Breast epithelium (tissue), 4 donors: ENCODE measurements at regions not wholly inside any gene's neighbourhood (a gene's known extent, or its start where the extent isn't known, plus 50 kb on each side); places are given as distances from the start of the nearest gene placed in this dataset.

Experiments
- DNase-seq, 2 donors: peaks; one replicate each; pipeline ENCODE4 v3.0.0-alpha.2; 2019; ENCODE audit warnings: low spot score in 2 of 2
- H3K27ac ChIP-seq, 2 donors: fragments of 200-600 bp; sonication (generic) in 1 of 2; one replicate each; pipeline ENCODE4 v1.5.1; 2016 to 2019; ENCODE audit warnings: mild to moderate bottlenecking in 1 of 2
- H3K27me3 ChIP-seq, 2 donors: fragments of 200-600 bp; sonication (generic) in 1 of 2; one replicate each; pipeline versions ENCODE4 v1.5.1 to v1.6.0; 2017 to 2019; ENCODE audit warnings: control low read depth in 1 of 2, mild to moderate bottlenecking in 1 of 2
- H3K36me3 ChIP-seq: fragments of 200-600 bp; one replicate; pipeline ENCODE4 v1.5.1; 2019
- H3K4me1 ChIP-seq, 2 donors: fragments of 200-600 bp; sonication (generic); one replicate each; pipeline ENCODE4 v1.5.1; 2016 to 2019; ENCODE audit warnings: control low read depth in 1 of 2
- H3K4me3 ChIP-seq, 3 donors: fragments of 200-600 bp; sonication (generic); 1 replicate in 2 of 3; 2 replicates in 1 of 3; pipeline ENCODE4 v1.5.1; 2016 to 2019; ENCODE audit warnings: mild to moderate bottlenecking in 3 of 3, moderate library complexity in 2 of 3
- H3K9me3 ChIP-seq, 2 donors: fragments of 200-600 bp; sonication (generic) in 1 of 2; one replicate each; pipeline ENCODE4 v1.5.1; 2016 to 2019; ENCODE audit warnings: control low read depth in 1 of 2
- POLR2A ChIP-seq: fragments of 450-650 bp; IDR thresholded peaks from one replicate; pipeline ENCODE4 v1.6.1; 2016; ENCODE audit warnings: antibody characterized with exemption, mild to moderate bottlenecking, moderate library complexity
- POLR2AphosphoS5 ChIP-seq, 3 donors: sonication (generic); formaldehyde crosslinking; IDR thresholded peaks; one replicate each; pipeline ENCODE4 v1.6.1; 2017; ENCODE audit warnings: antibody characterized with exemption in 3 of 3
- intact Hi-C: fragments of 100-400 bp; cut with DNase I; formaldehyde crosslinking; loops from one replicate; pipeline ENCODE4 v1.15.1; 2023; ENCODE audit warnings: low total_unique reads
- TF ChIP-seq, protein P1 (sequence below), 3 donors: fragments of 450-650 bp; IDR thresholded peaks; one replicate each; pipeline ENCODE4 v1.5.1; 2016 to 2017; ENCODE audit warnings: antibody characterized with exemption in 3 of 3, mild to moderate bottlenecking in 3 of 3, moderate library complexity in 3 of 3

GRCh38 chr4:184921456-184921855 is 95.7 kb upstream of the ACSL1 start:
- intact Hi-C loops, result no loop called here
- no peak for DNase-seq
- Histone ChIP-seq H3K27ac (no peak overlapping the region), H3K4me1 (no peaks in the 10 kb centered on the region), H3K9me3 (no peaks in the 10 kb centered on the region), H3K4me3 (no peak overlapping the region), H3K27me3 (no peaks in the 10 kb centered on the region), H3K36me3 (no peaks in the 10 kb centered on the region)
- TF ChIP-seq POLR2A, result no peak
- no peak for TF ChIP-seq POLR2AphosphoS5 (IDR thresholded peaks at IDR 0.05)
- TF ChIP-seq, protein P1, sequence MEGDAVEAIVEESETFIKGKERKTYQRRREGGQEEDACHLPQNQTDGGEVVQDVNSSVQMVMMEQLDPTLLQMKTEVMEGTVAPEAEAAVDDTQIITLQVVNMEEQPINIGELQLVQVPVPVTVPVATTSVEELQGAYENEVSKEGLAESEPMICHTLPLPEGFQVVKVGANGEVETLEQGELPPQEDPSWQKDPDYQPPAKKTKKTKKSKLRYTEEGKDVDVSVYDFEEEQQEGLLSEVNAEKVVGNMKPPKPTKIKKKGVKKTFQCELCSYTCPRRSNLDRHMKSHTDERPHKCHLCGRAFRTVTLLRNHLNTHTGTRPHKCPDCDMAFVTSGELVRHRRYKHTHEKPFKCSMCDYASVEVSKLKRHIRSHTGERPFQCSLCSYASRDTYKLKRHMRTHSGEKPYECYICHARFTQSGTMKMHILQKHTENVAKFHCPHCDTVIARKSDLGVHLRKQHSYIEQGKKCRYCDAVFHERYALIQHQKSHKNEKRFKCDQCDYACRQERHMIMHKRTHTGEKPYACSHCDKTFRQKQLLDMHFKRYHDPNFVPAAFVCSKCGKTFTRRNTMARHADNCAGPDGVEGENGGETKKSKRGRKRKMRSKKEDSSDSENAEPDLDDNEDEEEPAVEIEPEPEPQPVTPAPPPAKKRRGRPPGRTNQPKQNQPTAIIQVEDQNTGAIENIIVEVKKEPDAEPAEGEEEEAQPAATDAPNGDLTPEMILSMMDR (IDR thresholded peaks at IDR 0.05), result no peak

DNA sequence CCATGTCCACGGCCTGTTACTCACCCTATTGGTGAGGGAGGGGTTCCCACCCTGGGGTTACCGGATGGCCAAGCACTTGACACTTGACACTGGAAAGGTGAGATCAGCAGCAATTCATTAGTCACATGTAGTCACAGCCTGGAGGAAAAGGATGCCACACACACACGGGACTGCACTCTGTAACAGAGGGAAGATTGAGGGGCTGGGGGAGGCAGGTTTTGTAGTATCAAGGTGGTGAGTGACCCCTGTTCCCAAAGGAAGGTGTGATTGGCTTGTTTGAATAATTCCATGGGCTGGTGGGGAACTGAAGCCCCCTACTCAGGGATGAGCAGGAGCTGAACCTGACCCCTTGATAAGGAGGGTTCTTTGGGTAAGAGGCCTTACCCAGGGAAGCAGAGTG is 96.0 kb upstream of the HELT start:
- TF ChIP-seq, protein P1 (IDR thresholded peaks at IDR 0.05), result no peak
- TF ChIP-seq POLR2AphosphoS5 (IDR thresholded peaks at IDR 0.05) (no peak), POLR2A (no peak)
- Histone ChIP-seq H3K27me3 (no peaks in the 10 kb centered on the region), H3K4me1 (no peaks in the 10 kb centered on the region), H3K36me3 (no peaks in the 10 kb centered on the region), H3K27ac (no peak overlapping the region), H3K9me3 (no peaks in the 10 kb centered on the region), H3K4me3 (no peak overlapping the region)
- DNase-seq, result no peak
- intact Hi-C loops, result no loop called here

DNA sequence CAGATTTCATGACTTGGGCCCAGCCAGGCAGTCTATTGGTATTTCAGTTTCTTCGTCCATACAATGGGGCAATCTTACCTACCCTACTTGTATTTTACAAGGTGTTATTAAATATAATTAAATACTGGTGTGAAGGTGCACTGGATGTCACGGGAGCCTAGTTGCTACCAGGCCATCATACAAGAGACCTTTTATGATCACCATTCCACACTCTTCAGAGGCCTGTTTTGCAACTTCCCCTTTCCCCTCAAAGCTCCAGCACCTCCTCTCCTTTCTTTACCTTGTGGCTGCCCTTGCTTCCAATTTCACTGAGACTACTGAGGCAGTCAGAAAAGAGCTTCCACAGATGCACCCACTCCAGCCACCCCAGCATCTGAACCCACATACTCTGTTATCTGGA is 93.8 kb upstream of the HELT start:
- intact Hi-C loops, result no loop called here
- no peaks in the 10 kb centered on the region for H3K36me3 ChIP-seq
- no peak overlapping the region for H3K4me3 ChIP-seq
- H3K27ac ChIP-seq, result no peak overlapping the region
- H3K9me3 ChIP-seq, result peaks cover 0 to 3% of the 10 kb centered on the region in 2 donors
- no peaks in the 10 kb centered on the region for H3K27me3 ChIP-seq
- H3K4me1 ChIP-seq, result no peaks in the 10 kb centered on the region
- DNase-seq, result no peak
- TF ChIP-seq, protein P1 (IDR thresholded peaks at IDR 0.05), result no peak
- TF ChIP-seq POLR2A (no peak), POLR2AphosphoS5 (IDR thresholded peaks at IDR 0.05) (no peak)

DNA sequence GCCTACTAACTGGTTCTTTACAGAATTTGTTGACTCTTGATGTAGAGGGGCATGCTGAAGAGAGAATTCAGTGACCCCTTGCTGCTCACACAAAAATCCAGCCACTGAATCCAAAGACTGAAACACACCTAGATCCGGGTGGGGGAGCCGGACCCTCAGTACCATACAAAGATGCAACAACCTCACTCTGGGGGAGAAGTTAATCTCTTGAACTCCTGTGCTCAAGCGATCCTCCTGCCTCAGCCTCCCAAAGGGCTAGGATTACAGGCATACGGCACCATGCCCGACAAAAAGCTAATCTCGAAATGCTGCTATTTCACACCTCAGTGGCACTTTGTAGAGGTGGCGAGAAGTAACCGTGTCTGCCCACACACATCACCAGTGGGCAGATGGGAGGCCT is 88.8 kb upstream of the HELT start:
- TF ChIP-seq, protein P1 (IDR thresholded peaks at IDR 0.05), result no peak
- TF ChIP-seq POLR2A (no peak), POLR2AphosphoS5 (IDR thresholded peaks at IDR 0.05) (no peak)
- Histone ChIP-seq H3K27ac (no peak overlapping the region), H3K36me3 (no peaks in the 10 kb centered on the region), H3K9me3 (peaks cover 0 to 3% of the 10 kb centered on the region in 2 donors), H3K4me3 (no peak overlapping the region), H3K4me1 (no peaks in the 10 kb centered on the region), H3K27me3 (no peaks in the 10 kb centered on the region)
- DNase-seq, result no peak
- intact Hi-C loops, result no loop called here

DNA sequence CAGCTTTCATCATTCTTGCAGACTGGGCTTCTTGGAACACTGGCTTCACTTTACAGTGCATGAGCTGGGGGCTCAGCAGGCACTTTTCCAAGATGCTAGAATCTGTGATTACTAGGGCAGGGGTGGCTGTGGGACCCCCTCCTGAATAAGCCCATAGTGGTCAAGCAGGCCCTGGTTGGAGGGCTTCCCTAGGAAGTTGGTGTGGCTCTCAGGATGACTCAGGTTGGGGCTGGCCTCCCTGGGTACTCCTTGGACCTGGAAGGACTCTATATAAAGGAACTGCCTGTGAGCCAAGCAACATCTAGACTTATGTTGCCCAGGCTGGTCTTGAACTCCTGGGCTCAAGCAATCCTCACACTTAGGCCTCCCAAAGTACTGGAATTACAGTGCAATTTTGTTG is 88.3 kb upstream of the HELT start:
- DNase-seq, result no peak
- intact Hi-C loops, result no loop called here
- TF ChIP-seq, protein P1 (IDR thresholded peaks at IDR 0.05), result no peak
- TF ChIP-seq POLR2A (no peak), POLR2AphosphoS5 (IDR thresholded peaks at IDR 0.05) (no peak)
- H3K9me3 ChIP-seq, result peaks cover 0 to 3% of the 10 kb centered on the region in 2 donors
- no peaks in the 10 kb centered on the region for H3K27me3 ChIP-seq
- no peak overlapping the region for H3K27ac ChIP-seq
- H3K36me3 ChIP-seq, result no peaks in the 10 kb centered on the region
- H3K4me1 ChIP-seq, result no peaks in the 10 kb centered on the region
- H3K4me3 ChIP-seq, result no peak overlapping the region
